IPS-18c (cell line): ENCODE measurements at regions not wholly inside any gene's neighbourhood (a gene's known extent, or its start where the extent isn't known, plus 50 kb on each side); places are given as distances from the start of the nearest gene placed in this dataset.

Source experiments
- H3K4me3 ChIP-seq: 2 replicates; pipeline ENCODE4 v1.7.0; 2013; ENCODE audit warnings: low read depth, mild to moderate bottlenecking, low read length, moderate library complexity; ENCODE audit not compliant: insufficient read depth
- H3K9me3 ChIP-seq: one replicate; pipeline ENCODE4 v1.6.1; 2013; ENCODE audit warnings: mild to moderate bottlenecking, low read length, moderate library complexity; ENCODE audit not compliant: control insufficient read depth, insufficient read depth

DNA sequence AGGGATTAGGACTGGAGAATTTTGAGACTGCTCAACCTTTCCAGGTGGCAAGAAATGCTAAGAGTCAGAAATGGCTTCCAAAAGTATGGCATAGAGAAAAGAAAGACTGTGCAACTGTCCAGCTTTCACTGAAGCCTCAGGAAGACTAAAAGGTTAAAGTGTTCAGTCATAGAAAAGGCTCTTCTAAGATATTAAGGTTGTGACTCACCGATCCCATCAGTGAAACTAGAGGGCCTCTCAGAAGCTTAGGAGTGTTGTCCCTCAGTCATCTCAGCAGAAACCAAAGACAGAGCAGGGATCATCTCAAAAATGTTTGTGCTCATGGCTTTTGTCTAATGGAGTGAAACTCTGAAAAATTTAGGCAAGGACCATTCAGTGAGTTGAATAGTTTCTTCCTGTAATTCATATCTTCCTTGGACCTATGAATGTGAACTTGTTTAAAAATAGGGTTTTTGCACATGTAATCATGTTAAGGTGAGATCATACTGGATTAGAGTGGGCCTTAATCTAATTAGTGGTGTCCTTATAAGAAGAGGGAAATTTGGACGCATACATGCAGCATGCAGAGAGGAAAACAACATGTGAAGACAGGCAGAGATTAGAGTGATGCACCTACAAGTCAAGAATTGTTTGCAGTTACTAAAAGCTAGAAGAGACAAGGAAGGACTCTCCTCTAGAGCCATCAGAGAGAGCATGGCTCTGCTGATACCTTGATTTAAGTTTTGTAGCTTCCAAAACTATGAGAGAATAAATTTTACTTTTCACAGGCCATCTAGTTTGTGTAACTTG lies 71.3 kb downstream of the RPE65 start:
- Histone ChIP-seq H3K9me3 (no peaks in the 10 kb centered on the region), H3K4me3 (no peak overlapping the region)

DNA sequence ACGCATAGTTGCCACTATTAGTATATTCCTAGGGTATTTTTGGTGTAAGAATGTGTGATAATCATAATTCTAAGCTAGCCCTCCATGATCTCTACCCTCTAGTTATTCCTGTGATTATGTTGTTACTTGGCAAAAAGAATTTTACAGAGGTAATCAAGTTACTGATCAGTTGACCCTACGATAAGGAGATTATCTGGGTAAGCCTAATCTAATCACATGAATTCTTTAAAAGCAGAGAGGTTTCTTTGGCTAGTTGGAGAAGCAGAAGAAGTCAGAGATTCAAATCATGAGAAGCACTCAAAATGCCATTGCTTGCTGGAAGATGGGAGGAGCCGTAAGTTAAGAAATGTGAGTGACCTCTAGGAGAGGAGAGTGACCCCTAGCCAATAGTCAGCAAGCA lies 72.7 kb downstream of the RPE65 start:
- no peak overlapping the region for H3K4me3 ChIP-seq
- H3K9me3 ChIP-seq = no peaks in the 10 kb centered on the region

DNA sequence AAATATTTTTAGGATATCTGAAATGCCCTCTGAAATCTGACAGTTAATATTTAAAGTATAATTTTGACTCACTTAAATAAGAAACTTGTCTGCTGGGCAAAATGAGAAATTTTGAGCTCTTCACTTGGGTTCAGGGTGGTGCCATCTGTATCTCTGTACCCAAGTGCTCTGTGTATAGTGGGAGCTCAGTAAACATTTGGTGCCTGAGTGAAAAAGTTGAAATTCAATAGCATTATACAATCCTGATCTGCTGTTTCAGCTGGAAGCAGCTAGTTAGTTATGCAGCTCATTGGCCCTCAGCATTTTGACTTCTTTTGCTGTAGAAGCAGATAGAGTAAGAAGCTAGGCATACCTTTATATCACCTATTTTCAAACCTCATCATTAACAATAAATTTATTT lies 73.3 kb downstream of the RPE65 start:
- Histone ChIP-seq H3K4me3 (no peak overlapping the region), H3K9me3 (no peaks in the 10 kb centered on the region)

DNA sequence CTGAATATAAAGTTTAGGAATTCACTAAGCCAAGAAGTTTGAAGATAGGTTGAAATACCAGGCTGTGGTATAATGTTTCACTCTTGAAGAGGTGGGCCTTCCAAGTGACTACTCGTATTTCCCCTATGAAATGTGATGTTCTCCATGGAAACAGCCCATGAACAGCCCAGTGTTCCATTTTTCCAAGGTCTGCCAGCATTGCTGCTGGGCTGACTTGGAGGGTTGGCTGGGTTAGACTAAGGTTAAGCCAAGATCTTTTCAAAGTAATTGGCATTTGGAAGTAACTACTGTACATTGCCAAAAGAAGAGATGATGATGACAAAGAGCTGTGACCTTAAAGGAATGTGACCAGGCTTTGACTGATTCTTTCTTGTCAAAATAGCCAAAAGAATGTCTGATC lies 73.8 kb downstream of the RPE65 start:
- no peaks in the 10 kb centered on the region for H3K9me3 ChIP-seq

DNA sequence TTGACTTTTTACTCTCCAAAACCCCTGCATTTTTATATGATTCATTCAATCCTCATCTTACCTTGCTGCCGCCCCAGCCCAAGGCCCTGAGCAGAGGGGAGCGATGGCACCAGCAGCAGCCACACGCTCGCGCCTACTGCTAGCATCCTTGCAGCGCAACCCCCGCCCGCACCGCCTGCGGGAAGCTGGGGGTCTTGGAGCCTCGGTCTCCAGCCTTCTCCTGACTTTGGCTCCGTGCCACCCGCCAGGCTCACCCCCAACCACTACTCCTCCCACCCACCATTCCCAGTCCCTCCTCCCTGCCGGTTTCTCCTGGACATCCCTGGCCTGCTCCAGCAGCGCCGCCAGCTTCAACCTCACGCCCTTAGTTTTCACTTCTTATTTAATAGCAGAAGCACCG lies 76.6 kb downstream of the RPE65 start:
- H3K4me3 ChIP-seq = no peak overlapping the region
- H3K9me3 ChIP-seq = no peaks in the 10 kb centered on the region

More for the DNA sequence above, 73.8 kb downstream of the RPE65 start:
- no peak overlapping the region for H3K4me3 ChIP-seq

DNA sequence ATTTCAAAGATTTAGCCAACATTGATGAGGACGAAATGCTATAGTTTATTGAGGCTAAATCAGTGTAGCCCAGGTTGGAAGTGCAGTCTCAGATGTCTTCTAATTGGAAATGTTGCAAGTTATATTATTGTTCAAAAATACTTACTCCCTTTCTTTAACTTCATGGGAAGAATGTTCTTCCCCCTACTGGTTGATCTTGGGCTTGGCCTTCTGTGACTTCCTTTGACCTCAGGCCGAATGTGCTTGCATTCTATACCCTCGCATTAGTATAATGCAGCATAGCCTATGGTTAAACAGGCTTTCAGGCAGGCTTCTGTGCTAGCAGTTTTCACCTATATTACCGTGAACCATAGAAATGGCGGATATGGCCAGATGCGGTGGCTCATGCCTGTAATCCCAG lies 77.3 kb downstream of the RPE65 start:
- Histone ChIP-seq H3K9me3 (no peaks in the 10 kb centered on the region), H3K4me3 (no peak overlapping the region)

DNA sequence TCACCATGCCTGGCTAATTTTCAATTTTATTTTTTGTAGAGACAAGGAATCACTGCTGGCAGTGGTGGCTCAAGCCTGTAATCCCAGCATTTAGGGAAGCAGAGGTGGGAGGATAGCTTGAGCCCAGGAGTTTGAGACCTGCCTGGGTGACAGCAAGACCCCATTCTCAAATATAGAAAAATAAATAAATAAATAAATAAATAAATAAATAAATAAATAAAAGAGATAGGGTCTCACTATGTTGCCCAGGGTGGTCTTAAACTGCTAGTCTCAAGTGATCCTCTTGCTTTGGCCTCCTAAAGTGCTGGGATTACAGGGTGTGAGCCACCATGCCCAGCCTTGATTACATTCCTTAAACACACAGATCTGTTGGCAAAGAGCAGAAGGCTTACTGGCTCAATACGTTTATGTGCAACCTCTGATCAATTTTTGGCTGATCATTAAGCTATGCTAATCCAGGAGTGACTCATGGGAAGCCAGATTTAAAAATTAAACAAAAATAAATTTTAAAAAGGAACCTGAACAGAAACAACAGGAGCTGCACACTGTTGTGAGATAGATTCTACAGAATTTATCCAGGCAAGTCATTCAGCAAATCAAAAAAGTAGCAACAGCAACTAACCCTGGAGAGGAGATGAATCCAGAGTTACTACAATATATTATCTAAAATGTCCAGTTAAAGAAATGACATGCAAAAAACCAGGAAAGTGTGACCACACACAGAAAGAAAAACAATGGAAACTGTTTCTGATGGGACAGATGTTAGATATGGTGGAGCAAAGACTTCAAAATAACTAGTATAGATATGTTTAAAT lies 79.4 kb downstream of the RPE65 start:
- H3K4me3 ChIP-seq = no peak overlapping the region

DNA sequence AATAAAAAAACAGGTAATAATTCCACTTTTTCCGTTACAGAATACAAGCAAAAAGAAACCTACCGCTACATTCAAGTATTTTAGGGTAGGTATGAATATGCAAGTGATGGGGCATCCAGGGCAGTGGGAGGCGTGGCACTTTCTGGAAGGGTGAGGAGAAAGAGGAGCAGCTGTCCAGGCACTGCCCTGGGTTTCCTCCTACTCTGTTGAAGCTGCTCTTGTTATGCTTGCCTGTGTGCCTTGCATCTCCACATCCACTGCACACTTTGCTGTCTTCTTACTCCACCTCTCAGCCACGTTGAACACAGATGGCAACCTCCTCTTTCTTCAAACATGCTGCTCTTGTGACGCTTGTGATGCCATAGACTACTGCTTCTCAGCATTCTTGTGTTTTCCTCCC lies 83.2 kb downstream of the RPE65 start:
- Histone ChIP-seq H3K9me3 (no peaks in the 10 kb centered on the region), H3K4me3 (no peak overlapping the region)

More for the DNA sequence above, 79.4 kb downstream of the RPE65 start:
- H3K9me3 ChIP-seq = no peaks in the 10 kb centered on the region

DNA sequence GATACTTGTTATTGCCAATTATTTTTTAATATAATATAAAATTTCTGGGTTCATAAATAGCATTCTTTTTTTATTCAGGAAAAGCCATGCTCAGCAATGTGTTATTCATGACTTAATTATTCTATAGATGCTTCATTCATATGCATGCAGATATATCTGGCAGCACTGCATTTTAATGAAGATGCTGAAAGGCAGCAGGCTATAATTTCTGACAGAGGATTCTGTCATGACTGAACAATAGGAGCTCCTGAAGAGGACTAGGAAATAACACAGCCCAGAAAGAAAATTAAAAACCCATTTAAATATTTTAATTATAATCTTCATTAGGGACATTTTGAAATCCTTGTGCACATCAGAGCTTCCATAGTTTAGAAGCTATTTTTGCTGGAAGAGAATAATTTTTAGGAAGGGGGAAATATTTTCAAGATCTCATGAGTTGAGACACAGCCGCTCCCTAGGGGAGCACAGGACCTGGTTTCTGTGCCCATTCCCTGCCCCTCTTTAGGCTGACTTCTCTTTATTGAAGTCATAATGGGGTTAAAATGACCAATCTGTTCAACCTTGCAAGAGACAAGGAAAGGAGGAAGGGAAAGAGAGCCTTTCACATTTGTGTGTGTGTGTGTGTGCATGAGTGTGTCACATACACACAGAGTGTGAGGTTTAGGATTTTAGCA lies 83.9 kb downstream of the RPE65 start:
- Histone ChIP-seq H3K4me3 (no peak overlapping the region), H3K9me3 (no peaks in the 10 kb centered on the region)

DNA sequence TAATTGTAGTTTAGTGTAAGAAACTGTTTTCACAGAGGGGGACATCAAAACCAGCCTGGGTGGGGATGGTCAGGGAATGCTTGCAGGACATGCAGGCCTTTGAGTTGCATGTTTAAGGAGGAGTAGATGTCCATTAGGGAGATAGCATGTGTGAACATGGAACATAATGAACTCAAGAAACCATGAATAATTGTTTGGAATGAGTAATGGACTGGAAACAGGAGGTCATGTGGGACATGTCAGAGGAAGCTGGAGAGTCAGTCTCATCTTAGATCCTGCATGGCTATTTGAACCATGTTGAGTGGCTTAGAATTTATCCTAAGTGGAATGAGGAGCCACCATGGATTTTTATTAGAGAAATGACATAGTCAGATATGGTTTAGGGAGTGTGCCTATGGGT lies 86.4 kb downstream of the RPE65 start:
- H3K4me3 ChIP-seq = no peak overlapping the region
- no peaks in the 10 kb centered on the region for H3K9me3 ChIP-seq

DNA sequence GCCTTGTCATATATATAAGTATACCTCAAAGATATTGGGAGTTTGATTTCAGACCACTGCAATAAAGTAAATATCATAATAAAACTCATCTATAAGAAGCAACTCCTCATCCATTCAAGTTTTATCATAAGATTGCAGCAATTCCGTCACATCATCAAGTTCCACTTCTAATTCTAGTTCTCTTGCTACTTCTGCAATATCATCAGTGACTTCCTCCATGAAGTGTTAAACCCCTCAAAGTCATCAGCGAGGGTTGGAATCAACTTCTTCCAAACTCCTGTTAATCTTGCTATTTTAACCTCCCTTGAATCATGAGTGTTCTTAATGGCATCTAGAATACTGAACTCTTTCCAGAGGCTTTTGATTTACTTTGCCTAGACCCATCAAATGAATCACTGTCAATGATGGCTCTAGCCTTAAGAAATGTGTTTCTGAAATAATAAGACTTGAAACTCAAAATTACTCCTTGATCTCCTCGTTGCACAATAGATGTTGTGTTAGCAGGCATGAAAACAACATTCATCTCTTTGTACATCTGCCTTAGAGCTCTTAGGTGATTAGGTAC lies 88.3 kb downstream of the RPE65 start:
- H3K4me3 ChIP-seq = no peak overlapping the region
- H3K9me3 ChIP-seq = no peaks in the 10 kb centered on the region

DNA sequence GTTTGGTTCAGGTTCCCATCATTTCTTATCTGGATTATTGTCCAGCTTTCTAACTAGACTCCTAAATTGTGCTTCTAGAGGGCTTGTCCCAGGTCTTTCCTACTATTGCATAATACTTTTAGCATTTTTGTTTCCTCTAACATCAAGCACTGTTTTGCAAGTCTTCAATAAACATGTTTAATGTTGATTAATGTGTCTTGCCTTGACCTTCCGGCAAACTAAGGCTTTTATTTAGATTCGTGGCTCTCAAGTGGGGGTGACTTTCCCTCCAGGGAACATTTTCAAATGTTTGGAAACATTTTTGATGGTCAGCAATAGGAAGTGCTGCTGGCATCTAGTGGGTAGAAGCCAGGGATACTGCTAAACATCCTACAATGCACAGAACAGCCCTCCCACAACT lies 90.7 kb downstream of the RPE65 start:
- Histone ChIP-seq H3K9me3 (no peaks in the 10 kb centered on the region), H3K4me3 (no peak overlapping the region)

DNA sequence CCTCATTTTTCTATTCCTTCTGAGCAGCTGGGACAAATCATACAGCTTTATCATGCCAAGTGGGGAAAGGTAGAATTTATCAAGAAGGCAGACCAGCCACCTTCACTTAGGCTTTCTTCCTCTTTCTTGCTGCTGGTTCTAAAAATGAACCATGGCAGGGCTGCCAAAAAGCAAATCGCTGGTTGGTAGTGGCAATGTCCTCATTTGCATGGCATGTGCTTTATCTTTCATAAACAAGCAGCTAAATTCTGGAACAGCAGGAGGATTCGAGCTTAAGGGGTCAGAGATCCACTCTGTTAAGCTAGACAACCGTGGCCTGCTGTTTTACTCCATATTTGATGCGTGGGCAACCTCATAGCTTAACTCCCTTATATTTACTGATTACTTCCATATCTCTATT lies 91.3 kb downstream of the RPE65 start:
- Histone ChIP-seq H3K4me3 (no peak overlapping the region), H3K9me3 (no peaks in the 10 kb centered on the region)

DNA sequence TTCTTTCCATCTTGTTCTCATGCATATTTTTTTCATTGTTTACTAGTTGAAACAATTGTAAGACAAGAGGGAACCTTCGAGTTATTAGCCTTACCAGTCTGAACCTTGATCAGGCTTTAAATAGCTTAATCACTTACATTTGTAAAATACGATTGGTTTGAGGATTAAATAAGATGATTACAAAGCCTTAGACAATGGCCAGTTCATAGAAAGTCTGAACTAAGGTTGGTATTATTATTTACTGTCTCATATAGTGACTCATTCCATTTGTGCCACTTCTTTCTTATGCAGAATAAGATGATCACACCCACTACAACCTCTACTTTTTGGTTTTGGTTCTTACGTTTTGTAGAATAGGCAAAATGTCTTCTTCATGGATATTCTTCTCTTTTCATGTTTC lies 94.1 kb downstream of the RPE65 start:
- no peak overlapping the region for H3K4me3 ChIP-seq
- H3K9me3 ChIP-seq = no peaks in the 10 kb centered on the region

DNA sequence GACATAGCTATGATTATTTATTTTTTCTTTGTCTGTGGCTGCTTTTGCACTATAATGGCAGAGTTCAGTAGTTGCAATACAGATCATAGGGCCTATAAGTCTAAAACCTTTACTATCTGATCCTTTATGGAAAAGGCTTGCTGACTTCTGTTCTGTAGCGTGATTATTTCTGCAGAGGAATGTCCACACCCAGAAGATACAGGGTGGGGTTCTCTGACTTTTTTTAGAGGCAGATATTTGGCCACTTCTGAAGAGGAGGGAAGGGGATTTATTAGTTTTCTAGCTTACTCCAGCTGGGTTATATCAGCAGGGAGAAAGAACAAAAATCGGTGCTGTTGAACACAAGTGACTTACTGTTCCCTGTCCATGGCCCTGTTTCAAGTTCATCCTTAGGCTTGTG lies 97.6 kb downstream of the RPE65 start:
- no peak overlapping the region for H3K4me3 ChIP-seq
- no peaks in the 10 kb centered on the region for H3K9me3 ChIP-seq

DNA sequence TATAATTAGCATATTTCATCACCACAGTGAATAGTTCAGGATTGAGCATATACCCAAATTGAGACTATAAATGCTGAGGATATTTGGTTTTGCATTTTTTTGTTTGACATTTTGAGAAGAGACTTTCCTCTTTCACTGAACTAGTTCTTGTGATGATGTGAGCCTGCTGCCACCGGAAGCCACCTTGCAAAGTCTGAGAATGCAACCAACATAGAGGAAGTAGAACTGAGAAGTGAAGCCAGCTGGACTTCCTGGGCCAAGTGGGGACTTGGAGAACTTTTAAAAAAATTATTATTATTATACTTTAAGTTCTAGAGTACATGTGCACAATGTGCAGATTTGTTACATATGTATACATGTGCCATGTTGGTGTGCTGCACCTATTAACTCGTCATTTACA lies 102.3 kb downstream of the RPE65 start:
- Histone ChIP-seq H3K9me3 (no peaks in the 10 kb centered on the region), H3K4me3 (no peak overlapping the region)

DNA sequence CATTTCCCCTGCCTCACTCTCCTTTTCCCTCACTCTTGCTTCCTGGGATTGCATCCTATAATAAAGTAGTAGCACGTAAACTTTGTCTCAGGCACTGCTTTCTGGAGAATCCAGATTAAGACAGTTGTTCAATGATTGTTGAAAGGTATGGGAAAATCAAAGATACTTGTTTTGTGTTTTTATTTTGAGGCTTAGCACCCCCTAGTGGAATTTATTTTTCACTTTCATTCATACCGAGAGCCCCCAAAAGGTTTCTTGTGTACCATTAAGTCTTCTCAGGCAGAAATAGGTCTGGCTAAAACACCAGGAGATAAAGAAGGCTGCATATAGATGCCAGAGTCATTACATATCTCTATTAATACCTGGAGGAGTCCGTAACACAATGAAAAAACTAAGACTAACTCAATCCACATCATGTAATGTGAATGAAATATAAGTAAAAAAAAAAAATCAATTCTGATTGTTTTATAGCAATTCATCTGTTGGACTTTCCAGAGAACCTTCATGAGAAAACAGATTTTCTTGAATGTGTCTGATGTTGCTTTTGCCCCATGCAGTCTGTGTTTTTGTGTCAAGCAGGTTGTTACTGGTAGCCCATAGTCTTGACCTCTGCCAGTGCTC lies 103.5 kb downstream of the RPE65 start:
- no peaks in the 10 kb centered on the region for H3K9me3 ChIP-seq
- no peak overlapping the region for H3K4me3 ChIP-seq
